ENCODE measurements at regions not wholly inside any gene's neighbourhood (a gene's known extent, or its start where the extent isn't known, plus 50 kb on each side); places are given as distances from the start of the nearest gene placed in this dataset.

- TF ChIP-seq CTCF (IDR thresholded peaks at IDR 0.05; ENCODE audit: borderline replicate concordance, extremely low read depth, low read length, poor library complexity, severe bottlenecking): no peak
- no peak for TF ChIP-seq EZH2 (IDR thresholded peaks at IDR 0.05; ENCODE audit: borderline replicate concordance, low read depth, low read length, severe bottlenecking)
Measured at GRCh38 chr5:158423623-158424200, 564.8 kb upstream of the CLINT1 start.
